IMR-90 (cell line): ENCODE measurements at regions not wholly inside any gene's neighbourhood (a gene's known extent, or its start where the extent isn't known, plus 50 kb on each side); places are given as distances from the start of the nearest gene placed in this dataset.
A peak's percentile ranks its signal among the peaks of the same experiment; 100 is the strongest.

ENCODE experiments used
- ATAC-seq: fragments of 200-7000 bp; cut with Tn5 transposase; 2 replicates; pipeline ENCODE4 v1.9.1; 2020; ENCODE audit warnings: low read depth, mild to moderate bottlenecking, moderate library complexity
- BruUV-seq: library from RNA; stranded (reverse); fragments of 400-500 nt; replicated peaks from 2 replicates; lab custom pipeline; 2021; lab: Mats Ljungman, UMichigan
- CTCF ChIA-PET: fragments of 300-600 bp; formaldehyde crosslinking; extraction: SDS; loops from one replicate; lab custom pipeline; 2021; ENCODE audit warnings: antibody characterized with exemption; lab: Yijun Ruan, JAX
- POLR2A ChIA-PET: fragments of 300-600 bp; sonication (Branson Sonifier 250); formaldehyde crosslinking; loops from one replicate; lab custom pipeline; 2022; ENCODE audit warnings: antibody characterized with exemption; ENCODE audit not compliant: unreplicated experiment; lab: Charles Lee
- DNase-seq: peaks from one replicate; pipeline ENCODE4 v3.0.0; 2013
- H2AFZ ChIP-seq: replicated peaks from 2 replicates; pipeline ENCODE3; 2013; ENCODE audit warnings: low read length, mild to moderate bottlenecking; ENCODE audit not compliant: poor library complexity
- H2AK5ac ChIP-seq: 2 replicates; pipeline ENCODE4 v1.6.1; 2013; ENCODE audit warnings: low read depth, low read length, inconsistent platforms
- H2AK9ac ChIP-seq: replicated peaks from 2 replicates; pipeline ENCODE3; 2013; ENCODE audit warnings: mild to moderate bottlenecking, low read depth, low read length, moderate library complexity; ENCODE audit not compliant: poor library complexity
- H2BK120ac ChIP-seq: 2 replicates; pipeline ENCODE4 v1.6.1; 2013; ENCODE audit warnings: low read depth, low read length, inconsistent platforms
- H2BK15ac ChIP-seq: 3 replicates; pipeline ENCODE4 v1.6.1; 2013; ENCODE audit warnings: low read depth, low read length, inconsistent platforms
- H2BK20ac ChIP-seq: 2 replicates; pipeline ENCODE4 v1.6.1; 2013; ENCODE audit warnings: low read depth, mild to moderate bottlenecking, inconsistent platforms, low read length, moderate library complexity
- H2BK5ac ChIP-seq: 2 replicates; pipeline ENCODE4 v1.6.1; 2013; ENCODE audit warnings: mild to moderate bottlenecking, low read depth, low read length, inconsistent platforms; ENCODE audit not compliant: poor library complexity, severe bottlenecking
- H3K14ac ChIP-seq: replicated peaks from 2 replicates; pipeline ENCODE4 v1.6.1; 2013; ENCODE audit warnings: low read depth, low read length, inconsistent platforms
- H3K18ac ChIP-seq: 2 replicates; pipeline ENCODE4 v1.6.1; 2013; ENCODE audit warnings: low read depth, low read length, control low read depth
- H3K23ac ChIP-seq: 2 replicates; pipeline ENCODE4 v1.6.1; 2013; ENCODE audit warnings: low read depth, low read length, inconsistent platforms
- H3K27ac ChIP-seq: 2 replicates; pipeline ENCODE4 v1.5.1; 2013; ENCODE audit warnings: mild to moderate bottlenecking, control low read depth, low read length; ENCODE audit not compliant: insufficient read depth
- H3K27me3 ChIP-seq: 2 replicates; pipeline ENCODE4 v1.6.1; 2013; ENCODE audit warnings: low read length; ENCODE audit not compliant: control insufficient read depth, insufficient read depth
- H3K36me3 ChIP-seq: 2 replicates; pipeline ENCODE4 v1.6.1; 2013; ENCODE audit warnings: low read length, mixed read lengths; ENCODE audit not compliant: control insufficient read depth, insufficient read depth
- H3K4ac ChIP-seq: 2 replicates; pipeline ENCODE4 v1.6.1; 2013; ENCODE audit warnings: low read depth, low read length, inconsistent platforms
- H3K4me1 ChIP-seq: 2 replicates; pipeline ENCODE4 v1.6.1; 2013; ENCODE audit warnings: low read length, mixed read lengths; ENCODE audit not compliant: control insufficient read depth, insufficient read depth
- H3K4me2 ChIP-seq: 2 replicates; pipeline ENCODE4 v1.6.1; 2013; ENCODE audit warnings: low read depth, mild to moderate bottlenecking, control low read depth, low read length, moderate library complexity
- H3K4me3 ChIP-seq: 2 replicates; pipeline ENCODE4 v1.5.1; 2013; ENCODE audit warnings: low read depth, mild to moderate bottlenecking, control low read depth, low read length, moderate library complexity; ENCODE audit not compliant: insufficient read depth
- H3K56ac ChIP-seq: 2 replicates; pipeline ENCODE4 v1.6.1; 2013; ENCODE audit warnings: low read length, inconsistent platforms; ENCODE audit not compliant: insufficient read depth; ENCODE audit errors: extremely low read depth
- H3K79me1 ChIP-seq, 2 experiments: 2 replicates each; pipeline ENCODE4 v1.6.1; 2013; ENCODE audit warnings: low read length in 2 of 2, inconsistent platforms in 1 of 2, low read depth in 1 of 2
- H3K9ac ChIP-seq: 2 replicates; pipeline ENCODE4 v1.6.1; 2013; ENCODE audit warnings: low read depth, low read length, control low read depth
- H3K9me1 ChIP-seq: 2 replicates; pipeline ENCODE4 v1.6.1; 2013; ENCODE audit warnings: low read length, inconsistent platforms; ENCODE audit not compliant: insufficient read depth
- H3K9me3 ChIP-seq: 2 replicates; pipeline ENCODE4 v1.6.1; 2013; ENCODE audit warnings: low read length; ENCODE audit not compliant: control insufficient read depth, insufficient read depth
- H4K20me1 ChIP-seq: 2 replicates; pipeline ENCODE4 v1.6.1; 2013; ENCODE audit warnings: low read length, inconsistent platforms; ENCODE audit not compliant: insufficient read depth
- H4K5ac ChIP-seq: 2 replicates; pipeline ENCODE4 v1.6.1; 2013; ENCODE audit warnings: mild to moderate bottlenecking, low read depth, low read length, control low read depth
- H4K8ac ChIP-seq, 2 experiments: 2 replicates each; pipeline ENCODE4 v1.6.1; 2013; ENCODE audit warnings: low read depth in 2 of 2, low read length in 2 of 2, control low read depth in 1 of 2, inconsistent platforms in 1 of 2
- H4K91ac ChIP-seq: 2 replicates; pipeline ENCODE4 v1.6.1; 2013; ENCODE audit warnings: low read depth, low read length, inconsistent platforms; ENCODE audit not compliant: insufficient read depth
- NFE2L2 ChIP-seq: fragments of 150-350 bp; IDR thresholded peaks from 2 replicates; pipeline ENCODE4 v1.6.1; 2016; ENCODE audit warnings: low read depth, mild to moderate bottlenecking, low read length
- SMC3 ChIP-seq: fragments of 150-350 bp; IDR thresholded peaks from 2 replicates; pipeline ENCODE4 v1.6.1; 2016; ENCODE audit warnings: low read depth, mild to moderate bottlenecking, antibody characterized with exemption, low read length, moderate library complexity
- WGBS, 2 experiments: methylation state at CpG; one replicate each; pipeline versions ENCODE4 v1.1.5 to v1.1.7; 2013; ENCODE audit warnings: missing lambda C conversion rate in 2 of 2; ENCODE audit not compliant: insufficient read length in 1 of 2; ENCODE audit errors: extremely low coverage in 2 of 2; 5-methylcytosine and 5-hydroxymethylcytosine counted together
- dilution Hi-C: fragments of 300-500 bp; cut with HindIII; formaldehyde crosslinking; loops from one replicate; pipeline ENCODE4 v1.14.3; 2018; ENCODE audit warnings: low sequenced_read_pairs; ENCODE audit not compliant: unreplicated experiment
- in situ Hi-C: fragments of 300-500 bp; cut with MboI; formaldehyde crosslinking; loops from 3 replicates; pipeline ENCODE4 v1.14.3; 2019; ENCODE audit warnings: low sequenced_read_pairs, inconsistent platforms, mixed read lengths
- intact Hi-C: fragments of 100-400 bp; cut with micrococcal nuclease; formaldehyde crosslinking; loops from 2 replicates; pipeline ENCODE4 v1.10.0; 2022

- peak overlapping the region; percentile 95 for H2BK20ac ChIP-seq
- dilution Hi-C loops (no loop called here), intact Hi-C loops (no loop called here), in situ Hi-C loops (no loop called here)
- peak overlapping the region; percentile 95 for H2AK5ac ChIP-seq
- no peak for ATAC-seq
- H3K9me1 ChIP-seq = peaks cover 77% of the 10 kb centered on the region
- H3K4me1 ChIP-seq = peaks cover 61% of the 10 kb centered on the region
- H2AFZ ChIP-seq = peak overlapping the region; percentile 74
- peak overlapping the region; percentile 98 for H3K4ac ChIP-seq
- no peak overlapping the region for H3K4me3 ChIP-seq
- no peaks in the 10 kb centered on the region for H3K27me3 ChIP-seq
- TF ChIP-seq NFE2L2 (0 out of 2 replicates have a peak, but pooled peaks have one; percentile 6), SMC3 (no peak)
- peak overlapping the region; percentile 8 for H4K5ac ChIP-seq
- H2BK15ac ChIP-seq = peak overlapping the region; percentile 48; the same call in 2 of the 3 replicates
- H3K36me3 ChIP-seq = peaks cover 2% of the 10 kb centered on the region; the same call in 1 of the 2 replicates
- peaks cover 57 to 94% of the 10 kb centered on the region in 2 experiments for H3K79me1 ChIP-seq
- H2AK9ac ChIP-seq = peak overlapping the region; percentile 66
- H3K18ac ChIP-seq = peak overlapping the region; percentile 60
- peak overlapping the region; percentile 91 for H3K14ac ChIP-seq
- no peak for DNase-seq
- no peaks in the 10 kb centered on the region for H3K9me3 ChIP-seq
- CTCF ChIA-PET = interaction anchor here (1.1 kb wide), 1 partner anchor 178 kb away, joined by 3 read pairs; no protein-coding TSS in a partner anchor
- peaks cover 28% of the 10 kb centered on the region for H4K20me1 ChIP-seq
- H3K23ac ChIP-seq = peak overlapping the region; percentile 94
- H2BK5ac ChIP-seq = peak overlapping the region; percentile 93
- H3K27ac ChIP-seq = peak overlapping the region; percentile 51
- peak overlapping the region; percentile 95 for H2BK120ac ChIP-seq
- H4K91ac ChIP-seq = peak overlapping the region; percentile 93
- POLR2A ChIA-PET = interaction anchor here (0.6 to 0.7 kb wide), 2 partner anchors 16 to 997 kb away, joined by 3 read pairs; no protein-coding TSS in a partner anchor
- H3K56ac ChIP-seq = peak overlapping the region; percentile 29
- peak overlapping the region; percentile 5; the same call in 1 of the 2 replicates for H3K9ac ChIP-seq
- 73% methylated on average over 6 of the region's 13 CpGs; no CpG with 5 or more reads in 1 of the 2 experiments for WGBS, 2 experiments
- H4K8ac ChIP-seq = peak overlapping the region; percentile 52 to 80
- BruUV-seq = no TSS peak
- peak overlapping the region; percentile 19; the same call in 1 of the 2 replicates for H3K4me2 ChIP-seq
Measured at GRCh38 chr2:120913972-120914838, 178.5 kb downstream of the GLI2 start.
